HG03575 (cell line): ENCODE measurements at regions not wholly inside any gene's neighbourhood (a gene's known extent, or its start where the extent isn't known, plus 50 kb on each side); places are given as distances from the start of the nearest gene placed in this dataset.

Source experiments
- ATAC-seq: cut with Tn5 transposase; IDR thresholded peaks from one replicate; pipeline ENCODE4 v1.9.1; 2021; ENCODE audit not compliant: unreplicated experiment, insufficient number of reproducible peaks, low FRiP score; ENCODE audit errors: extremely low read depth

- no peak for ATAC-seq
Measured at GRCh38 chr20:7692478-7692877, 247.8 kb downstream of the HAO1 start.

DNA sequence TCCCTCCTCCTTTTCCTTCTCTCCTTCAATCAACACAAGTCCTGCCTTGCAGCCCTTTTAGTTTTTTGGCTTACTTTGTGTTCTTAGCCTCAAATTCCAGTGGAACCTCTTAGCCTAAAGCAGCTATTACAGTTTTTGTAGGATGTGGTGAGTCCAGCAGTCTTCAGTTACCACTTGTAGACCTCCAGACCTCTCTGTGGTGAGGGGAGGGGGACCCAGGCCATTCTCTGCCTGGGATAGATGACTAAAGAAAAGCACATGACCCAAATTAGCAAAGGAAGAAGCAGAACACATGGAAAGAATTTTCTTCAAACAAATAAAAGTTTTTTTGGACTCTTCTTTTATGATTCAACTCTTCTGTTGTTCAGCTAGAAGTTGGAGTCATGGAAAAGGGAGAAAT lies 246.5 kb downstream of the HAO1 start:
- ATAC-seq, result no peak

DNA sequence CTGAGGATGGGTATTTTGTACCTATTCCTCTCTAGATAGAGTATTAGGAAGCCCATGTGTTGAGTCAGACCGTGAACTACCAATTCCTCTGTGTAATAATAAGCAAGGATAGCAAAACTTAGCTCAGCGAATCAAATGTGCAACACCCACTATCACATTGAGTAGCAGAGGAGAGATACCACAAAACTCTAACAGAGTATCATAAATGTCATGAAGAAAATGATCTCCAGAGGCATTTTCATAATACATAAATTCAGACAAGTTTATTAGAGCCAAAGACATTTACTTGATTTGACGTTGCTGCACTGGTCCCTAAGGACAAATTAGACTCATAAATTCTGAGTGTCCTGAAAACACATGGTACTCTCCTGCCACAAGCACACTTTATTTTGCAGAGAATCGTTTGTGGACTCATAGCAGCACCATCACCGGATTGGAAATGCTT lies 245.2 kb downstream of the HAO1 start:
- no peak for ATAC-seq

DNA sequence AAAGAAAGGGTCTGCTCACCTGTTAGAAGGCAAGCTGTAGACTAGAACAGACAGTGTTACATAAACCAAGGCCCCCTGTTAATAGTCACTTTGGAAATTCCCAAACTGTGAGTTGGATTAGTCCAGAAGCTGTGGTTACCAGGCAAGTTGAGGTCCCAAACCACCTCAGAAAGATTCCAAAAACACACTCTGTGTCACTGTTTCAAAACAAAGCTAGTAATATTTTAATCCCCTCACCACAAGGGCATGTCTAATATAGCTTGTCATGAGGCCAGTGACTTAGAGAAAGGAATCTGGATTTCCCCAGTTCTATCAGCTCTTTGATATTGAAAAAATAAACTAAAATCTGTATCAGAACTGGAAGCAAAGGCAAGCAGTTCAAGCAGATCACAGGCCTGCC lies 244.6 kb downstream of the HAO1 start:
- ATAC-seq, result no peak

DNA sequence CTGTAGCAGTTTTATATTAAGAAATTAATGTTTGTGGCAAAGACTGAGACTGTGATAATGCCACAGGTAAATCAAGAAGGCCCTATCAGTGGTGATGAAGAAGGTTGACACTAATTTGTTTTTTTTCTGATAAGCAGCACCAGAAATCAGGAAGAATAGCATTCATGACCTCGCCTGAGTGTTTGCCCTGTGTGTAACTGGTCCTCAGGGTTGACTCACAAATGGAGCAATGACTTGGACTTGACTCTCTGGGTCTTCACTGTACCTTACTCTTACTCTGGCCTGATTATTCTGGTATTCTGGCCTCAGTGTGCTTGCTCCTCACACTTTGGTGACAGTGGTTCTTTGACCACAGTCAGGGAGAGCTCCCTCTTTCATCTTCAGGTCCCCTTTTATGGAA lies 243.9 kb downstream of the HAO1 start:
- no peak for ATAC-seq

DNA sequence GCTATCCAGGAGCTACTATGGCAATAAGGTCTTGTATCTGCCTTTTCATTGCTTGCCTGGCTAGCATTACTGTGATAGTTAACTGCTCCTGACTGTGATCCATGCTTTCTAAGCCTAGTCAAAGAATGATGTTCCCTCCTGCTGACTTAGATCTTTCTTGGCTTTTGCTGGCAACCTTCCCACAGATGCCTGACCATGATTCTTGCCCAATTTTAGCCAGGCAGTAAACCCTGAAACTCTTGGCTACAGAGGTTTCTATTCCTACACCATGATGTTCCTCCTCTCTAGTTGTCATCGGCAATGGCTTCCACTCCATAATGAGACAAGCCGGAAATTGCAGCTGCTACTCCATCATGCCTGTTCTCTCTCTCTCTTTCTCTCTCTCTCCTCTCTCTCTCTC lies 238.1 kb downstream of the HAO1 start:
- no peak for ATAC-seq

DNA sequence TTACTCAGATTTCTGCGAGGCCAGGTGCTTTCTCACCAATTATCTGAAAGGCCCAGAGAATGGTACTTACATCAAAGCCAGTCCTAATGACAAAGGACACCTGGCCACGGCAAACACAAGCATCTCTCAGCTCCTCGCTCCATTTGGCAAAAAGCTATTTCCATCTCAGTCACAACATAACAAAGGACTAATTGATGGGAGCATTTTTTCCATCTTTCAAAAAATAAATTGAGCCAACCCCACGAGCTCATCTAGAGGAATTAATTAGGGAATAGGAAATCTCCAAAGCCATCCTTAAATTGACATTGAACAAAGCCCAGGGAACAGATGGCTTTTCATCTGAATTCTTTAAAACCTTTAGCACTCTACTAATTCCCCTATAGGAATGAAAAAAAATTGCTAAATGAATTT lies 236.7 kb downstream of the HAO1 start:
- no peak for ATAC-seq

DNA sequence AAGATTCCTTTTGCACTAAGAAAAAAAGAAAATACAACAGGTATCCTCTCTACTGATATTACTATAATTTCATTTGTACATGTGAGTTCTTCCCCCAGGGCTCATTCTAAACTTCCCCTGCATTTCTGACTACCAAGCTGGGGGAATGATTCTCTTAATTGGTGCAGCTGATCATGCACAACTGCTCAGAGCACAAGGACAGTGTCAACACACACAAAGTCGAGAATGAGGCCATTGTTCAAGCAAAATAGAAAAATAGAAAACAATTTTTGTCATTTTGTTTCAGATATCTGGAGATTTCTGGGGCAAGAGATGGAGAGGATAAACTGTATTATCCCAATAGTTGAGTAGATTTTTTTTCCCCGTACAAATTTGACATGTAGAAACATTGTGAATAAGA lies 236.3 kb downstream of the HAO1 start:
- no peak for ATAC-seq

GRCh38 chr20:7708112-7708511 lies 232.1 kb downstream of the HAO1 start:
- ATAC-seq, result no peak

GRCh38 chr20:7708782-7709181 lies 231.5 kb downstream of the HAO1 start:
- ATAC-seq, result no peak

GRCh38 chr20:7710440-7710839 lies 229.8 kb downstream of the HAO1 start:
- no peak for ATAC-seq

GRCh38 chr20:7712661-7713060 lies 227.6 kb downstream of the HAO1 start:
- ATAC-seq, result no peak

GRCh38 chr20:7714549-7714948 lies 225.7 kb downstream of the HAO1 start:
- ATAC-seq, result no peak

DNA sequence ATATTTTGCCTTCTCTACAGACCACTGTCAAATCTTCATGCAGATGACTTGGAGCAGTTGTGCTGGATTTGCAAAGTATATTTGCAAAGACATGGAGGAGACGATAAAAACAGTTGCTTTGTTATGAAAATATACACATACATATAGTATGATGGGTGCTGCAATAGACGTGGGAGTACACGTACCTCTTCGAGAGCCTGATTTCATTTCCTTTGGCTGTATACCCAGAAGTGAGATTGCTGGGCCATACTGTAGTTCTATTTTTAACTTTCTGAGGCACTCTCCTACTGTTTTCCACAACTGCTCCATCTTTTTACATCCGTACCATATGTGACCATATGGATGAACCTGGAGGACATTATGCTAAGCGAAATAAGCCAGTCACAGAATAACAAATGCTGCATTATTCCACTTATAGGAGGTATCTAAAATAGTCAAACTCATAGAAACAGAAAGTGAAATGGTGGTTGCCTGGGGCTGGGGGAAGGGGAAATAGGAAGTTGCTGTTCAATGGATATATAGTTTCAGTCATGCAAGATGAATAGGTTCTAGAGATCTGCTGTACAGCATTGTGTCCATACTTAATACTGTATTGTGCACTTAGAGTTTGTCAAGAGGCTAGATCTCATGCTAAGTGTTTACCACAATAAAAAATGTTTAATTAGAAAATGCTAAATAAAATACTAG lies 223.8 kb downstream of the HAO1 start:
- no peak for ATAC-seq

DNA sequence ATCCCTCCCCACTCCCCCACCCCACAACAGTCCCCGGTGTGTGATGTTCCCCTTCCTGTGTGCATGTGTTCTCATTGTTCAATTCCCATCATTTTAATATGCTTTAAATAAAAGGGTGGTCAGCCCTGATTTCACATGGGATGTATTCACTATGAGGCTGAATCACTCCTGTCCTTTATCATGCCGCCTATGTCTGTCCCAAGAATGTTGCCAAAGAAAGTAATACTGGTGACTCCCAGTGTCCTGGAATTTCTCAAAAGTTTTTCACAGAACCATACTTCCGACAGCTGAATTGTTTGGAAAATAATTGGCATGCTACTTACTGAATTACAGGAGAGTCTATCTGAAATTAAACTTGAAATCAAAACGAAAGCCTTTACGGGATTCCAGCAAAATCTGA lies 217.7 kb downstream of the HAO1 start:
- ATAC-seq, result no peak

- ATAC-seq, result no peak
Measured at GRCh38 chr20:7723284-7723683, 217.0 kb downstream of the HAO1 start.

DNA sequence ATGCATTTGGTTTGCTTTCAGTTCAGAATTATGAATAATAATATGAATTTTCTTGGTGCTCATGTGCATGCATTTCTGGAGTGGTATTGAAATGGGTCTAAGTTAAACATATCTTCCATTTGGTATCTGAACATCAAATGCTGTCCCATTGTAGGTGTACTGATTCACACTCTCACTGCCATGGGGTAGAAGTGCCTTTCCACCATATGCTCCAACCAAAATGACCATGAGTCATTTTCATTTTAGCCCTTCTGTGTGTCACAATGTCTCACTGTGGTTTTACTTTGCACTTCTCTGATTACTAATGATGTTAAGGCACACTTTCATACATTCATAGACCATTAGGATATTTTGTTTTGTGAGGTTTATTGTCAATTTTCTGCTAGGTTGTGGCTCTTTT lies 211.9 kb downstream of the HAO1 start:
- no peak for ATAC-seq

GRCh38 chr20:7734216-7734615 lies 206.0 kb downstream of the HAO1 start:
- no peak for ATAC-seq

- no peak for ATAC-seq
Measured at GRCh38 chr20:7736336-7736735, 203.9 kb downstream of the HAO1 start.

GRCh38 chr20:7741866-7742265 lies 198.4 kb downstream of the HAO1 start:
- ATAC-seq, result no peak

- no peak for ATAC-seq
Measured at GRCh38 chr20:7742479-7742878, 197.8 kb downstream of the HAO1 start.
